ENCODE measurements at regions not wholly inside any gene's neighbourhood (a gene's known extent, or its start where the extent isn't known, plus 50 kb on each side); places are given as distances from the start of the nearest gene placed in this dataset.

GRCh38 chr19:30266687-30267086 lies 105.5 kb upstream of the ZNF536 start:
- no peak for DNase-seq (ENCODE audit: low read depth)
- no peak overlapping the region for H3K4me3 ChIP-seq (ENCODE audit: control insufficient read depth, low read depth, low read length)
- TF ChIP-seq CTCF (IDR thresholded peaks at IDR 0.05; ENCODE audit: control insufficient read depth, insufficient read depth, low read depth, low read length, missing control alignments), result no peak

DNA sequence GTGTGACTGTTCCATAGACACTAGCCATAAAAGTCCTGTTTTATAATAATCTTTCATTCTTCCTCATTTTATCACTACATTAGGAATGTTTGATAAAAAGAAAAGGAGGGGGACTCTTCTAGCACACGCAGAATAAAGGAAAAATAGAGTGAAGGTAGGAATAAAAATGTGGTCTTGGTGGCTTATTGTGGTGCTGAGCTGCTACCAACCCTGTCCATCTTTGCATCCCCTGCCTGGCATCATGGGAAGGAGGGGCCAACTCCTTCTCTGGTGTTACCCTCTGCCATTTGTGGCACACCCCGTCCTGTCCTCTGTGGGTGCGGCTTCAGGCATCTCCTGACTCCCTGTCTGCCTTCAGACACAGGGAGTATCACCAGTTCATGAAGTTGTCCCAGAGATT lies 104.9 kb upstream of the ZNF536 start:
- no peak for TF ChIP-seq CTCF (IDR thresholded peaks at IDR 0.05; ENCODE audit: control insufficient read depth, insufficient read depth, low read depth, low read length, missing control alignments)

GRCh38 chr19:30268601-30269000 lies 103.6 kb upstream of the ZNF536 start:
- H3K4me3 ChIP-seq (ENCODE audit: control insufficient read depth, low read depth, low read length), result no peak overlapping the region
- no peak for TF ChIP-seq CTCF (IDR thresholded peaks at IDR 0.05; ENCODE audit: control insufficient read depth, insufficient read depth, low read depth, low read length, missing control alignments)
- DNase-seq (ENCODE audit: low read depth), result no peak

More for the DNA sequence above, 104.9 kb upstream of the ZNF536 start:
- H3K4me3 ChIP-seq (ENCODE audit: control insufficient read depth, low read depth, low read length), result no peak overlapping the region
- DNase-seq (ENCODE audit: low read depth), result no peak

GRCh38 chr19:30269638-30270037 lies 102.5 kb upstream of the ZNF536 start:
- no peak for TF ChIP-seq CTCF (IDR thresholded peaks at IDR 0.05; ENCODE audit: control insufficient read depth, insufficient read depth, low read depth, low read length, missing control alignments)
- no peak for DNase-seq (ENCODE audit: low read depth)
- no peak overlapping the region for H3K4me3 ChIP-seq (ENCODE audit: control insufficient read depth, low read depth, low read length)

- TF ChIP-seq CTCF (IDR thresholded peaks at IDR 0.05; ENCODE audit: control insufficient read depth, insufficient read depth, low read depth, low read length, missing control alignments), result no peak
- no peak overlapping the region for H3K4me3 ChIP-seq (ENCODE audit: control insufficient read depth, low read depth, low read length)
- DNase-seq (ENCODE audit: low read depth), result no peak
These were observed 100.4 kb upstream of the ZNF536 start for GRCh38 chr19:30271816-30272215.

DNA sequence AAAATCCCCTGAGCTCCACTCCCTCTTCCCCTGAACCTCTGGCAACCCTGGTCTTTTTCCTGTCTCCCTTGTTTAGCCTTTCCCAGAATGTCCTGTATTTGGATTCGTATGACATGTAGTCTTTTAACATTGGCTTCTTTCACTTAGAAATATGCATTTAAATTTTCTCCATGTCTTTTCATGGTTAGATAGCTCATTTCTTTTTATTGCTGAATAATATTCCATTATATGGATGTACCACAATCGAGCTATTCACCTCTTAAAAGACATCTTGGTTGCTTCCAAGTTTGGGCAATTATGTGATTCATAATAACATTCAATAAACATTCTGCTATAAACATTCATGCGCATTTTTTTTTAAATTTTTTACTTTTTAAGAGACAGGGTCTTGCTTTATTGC lies 99.6 kb upstream of the ZNF536 start:
- TF ChIP-seq CTCF (IDR thresholded peaks at IDR 0.05; ENCODE audit: control insufficient read depth, insufficient read depth, low read depth, low read length, missing control alignments), result no peak
- DNase-seq (ENCODE audit: low read depth), result no peak

DNA sequence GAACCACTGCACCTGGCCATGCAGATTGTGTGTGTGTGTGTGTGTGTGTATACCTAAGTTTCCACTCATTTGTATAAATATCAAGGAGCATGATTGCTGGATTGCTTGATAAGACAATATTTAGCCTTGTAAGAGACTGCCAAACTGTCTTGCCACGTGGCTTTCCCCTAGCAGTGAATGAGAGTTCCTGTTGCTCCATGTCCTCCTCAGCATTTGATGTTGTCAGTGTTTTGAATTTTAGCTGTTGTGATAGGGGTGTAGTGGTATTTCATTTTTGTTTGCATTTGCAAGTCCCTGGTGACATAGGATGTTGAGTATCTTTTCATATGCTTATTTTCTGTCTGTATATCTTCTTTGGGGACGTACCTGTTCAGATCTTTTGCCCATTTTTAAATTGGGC lies 99.0 kb upstream of the ZNF536 start:
- DNase-seq (ENCODE audit: low read depth), result no peak
- H3K4me3 ChIP-seq (ENCODE audit: control insufficient read depth, low read depth, low read length), result no peak overlapping the region
- no peak for TF ChIP-seq CTCF (IDR thresholded peaks at IDR 0.05; ENCODE audit: control insufficient read depth, insufficient read depth, low read depth, low read length, missing control alignments)

More for the DNA sequence above, 99.6 kb upstream of the ZNF536 start:
- H3K4me3 ChIP-seq (ENCODE audit: control insufficient read depth, low read depth, low read length), result no peak overlapping the region
